Astrocyte of the spinal cord (primary cell): ENCODE measurements at regions not wholly inside any gene's neighbourhood (a gene's known extent, or its start where the extent isn't known, plus 50 kb on each side); places are given as distances from the start of the nearest gene placed in this dataset.

Source experiments
- DNase-seq: peaks from one replicate; pipeline ENCODE4 v3.0.0; 2011; ENCODE audit warnings: low read depth, low spot score
- H3K4me3 ChIP-seq: 2 replicates; pipeline ENCODE4 v1.5.1; 2011; ENCODE audit warnings: low read depth, mild to moderate bottlenecking, low read length, moderate library complexity
- CTCF ChIP-seq: IDR thresholded peaks from 2 replicates; pipeline ENCODE4 v1.5.1; 2012; ENCODE audit warnings: low read depth, mild to moderate bottlenecking, low read length, inconsistent platforms
- in situ Hi-C: cut with HindIII; loops from 2 replicates; pipeline ENCODE4 v1.10.0; 2017; ENCODE audit warnings: low sequenced_read_pairs

DNA sequence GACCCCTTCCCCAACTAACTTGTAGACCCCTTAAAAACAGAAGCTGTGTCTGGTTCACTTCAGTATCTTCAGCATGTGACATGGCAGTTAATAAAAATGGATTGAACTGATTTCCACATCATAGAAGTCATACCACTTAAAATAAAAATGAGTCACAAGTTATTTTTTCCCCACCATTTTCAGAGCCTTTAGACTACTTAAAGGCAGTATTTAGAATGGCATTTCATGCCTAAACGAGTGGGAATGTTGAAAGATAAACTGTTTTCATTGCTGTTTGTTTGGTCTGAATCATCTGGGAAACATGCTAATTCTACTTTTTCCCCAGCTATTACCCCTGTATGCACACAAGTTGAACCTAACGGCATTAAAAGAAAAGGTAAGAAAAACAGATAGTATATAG, 324.0 kb downstream of the RAB38 start:
- in situ Hi-C loops, result no loop called here
- peak; percentile 56 for DNase-seq
- TF ChIP-seq CTCF, result no peak

GRCh38 chr11:87849216-87849615, 326.0 kb downstream of the RAB38 start:
- in situ Hi-C loops, result no loop called here
- H3K4me3 ChIP-seq, result no peak overlapping the region
- DNase-seq, result no peak
- TF ChIP-seq CTCF, result no peak

More for the DNA sequence above, 324.0 kb downstream of the RAB38 start:
- H3K4me3 ChIP-seq, result no peak overlapping the region

DNA sequence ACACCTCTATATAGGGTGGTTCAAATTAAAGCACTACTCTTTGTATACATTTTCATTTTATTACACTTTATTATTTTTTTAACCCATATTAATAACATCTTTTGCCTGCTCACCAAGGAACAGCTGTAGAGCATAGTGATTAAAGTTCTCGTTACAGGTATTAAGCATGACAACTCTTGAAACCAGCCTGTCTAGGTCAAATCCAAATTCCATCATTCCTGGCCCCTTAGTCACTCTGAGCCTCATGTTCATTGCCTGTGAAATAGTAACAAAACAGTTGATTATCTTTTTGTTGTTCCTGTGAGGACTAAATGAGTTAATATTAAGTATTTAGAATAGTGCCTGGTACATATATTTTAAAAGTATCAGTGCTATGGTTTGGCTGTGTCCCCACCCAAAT, 334.5 kb downstream of the RAB38 start:
- TF ChIP-seq CTCF, result no peak
- in situ Hi-C loops, result no loop called here
- H3K4me3 ChIP-seq, result no peak overlapping the region
- no peak for DNase-seq

GRCh38 chr11:87832211-87832610, 343.0 kb downstream of the RAB38 start:
- H3K4me3 ChIP-seq, result no peak overlapping the region
- in situ Hi-C loops, result no loop called here
- no peak for TF ChIP-seq CTCF
- DNase-seq, result no peak

DNA sequence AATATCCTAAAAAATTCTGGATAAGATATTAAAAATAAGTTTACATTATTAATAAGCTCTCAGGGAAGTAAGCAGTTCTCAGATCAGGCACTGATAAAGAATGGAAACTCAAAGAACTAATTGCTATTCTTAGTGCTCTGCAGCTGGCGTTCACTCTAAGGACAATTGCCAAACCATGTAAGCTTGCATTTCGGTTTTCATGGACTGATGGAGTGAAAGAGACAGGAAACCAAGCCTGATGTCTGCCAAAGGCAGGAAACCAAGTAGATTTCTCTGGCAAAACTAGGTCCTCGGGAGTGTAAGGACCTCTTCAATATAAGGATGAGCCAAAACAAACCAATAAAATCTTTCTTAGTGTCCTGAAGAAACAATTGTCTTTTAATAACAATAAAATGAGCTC, 355.2 kb downstream of the RAB38 start:
- DNase-seq, result peak; percentile 5

GRCh38 chr11:87819151-87819550, 356.1 kb downstream of the RAB38 start:
- DNase-seq, result peak; percentile 5
- H3K4me3 ChIP-seq, result no peak overlapping the region
- no peak for TF ChIP-seq CTCF
- in situ Hi-C loops, result no loop called here

More for the DNA sequence above, 355.2 kb downstream of the RAB38 start:
- no peak overlapping the region for H3K4me3 ChIP-seq
- in situ Hi-C loops, result no loop called here
- no peak for TF ChIP-seq CTCF
